A673 (cell line): ENCODE measurements at regions not wholly inside any gene's neighbourhood (a gene's known extent, or its start where the extent isn't known, plus 50 kb on each side); places are given as distances from the start of the nearest gene placed in this dataset.
"Not testable (repeated sequence)": the region's sequence is repeated elsewhere in the genome, so short reads cannot be mapped to it uniquely, and the experiment has no call there.

ENCODE experiments used
- BruUV-seq: library from RNA; stranded (reverse); fragments of 400-500 nt; replicated peaks from 2 replicates; lab custom pipeline; 2021; lab: Mats Ljungman, UMichigan
- CTCF ChIA-PET: fragments of 300-600 bp; sonication (Branson Sonifier 250); formaldehyde crosslinking; loops from one replicate; lab custom pipeline; 2022; ENCODE audit warnings: antibody characterized with exemption; lab: Charles Lee
- POLR2A ChIA-PET: fragments of 300-600 bp; sonication (Branson Sonifier 250); formaldehyde crosslinking; loops from one replicate; lab custom pipeline; 2022; ENCODE audit warnings: antibody characterized with exemption; ENCODE audit not compliant: low non-redundant PET; lab: Charles Lee
- DNase-seq: peaks from one replicate; pipeline ENCODE4 v3.0.0-alpha.2; 2015; ENCODE audit warnings: low spot score
- H3K27ac ChIP-seq: fragments of 200-600 bp; sonication (generic); 2 replicates; pipeline ENCODE4 v1.5.1; 2016; ENCODE audit warnings: mixed run types, low read depth, mild to moderate bottlenecking, mixed read lengths, antibody characterized with exemption, low read length; ENCODE audit not compliant: poor library complexity, severe bottlenecking
- H3K27me3 ChIP-seq: fragments of 200-600 bp; sonication (generic); replicated peaks from 2 replicates; pipeline ENCODE4 v1.6.1; 2017; ENCODE audit warnings: mixed run types, low read depth, mild to moderate bottlenecking, mixed read lengths, antibody characterized with exemption, low read length; ENCODE audit not compliant: insufficient read depth, poor library complexity
- H3K36me3 ChIP-seq: fragments of 200-600 bp; sonication (generic); 2 replicates; pipeline ENCODE4 v1.6.1; 2016; ENCODE audit warnings: mixed run types, mild to moderate bottlenecking, mixed read lengths, antibody characterized with exemption, low read length; ENCODE audit not compliant: insufficient read depth, poor library complexity, severe bottlenecking
- H3K4me1 ChIP-seq: fragments of 200-600 bp; sonication (generic); 2 replicates; pipeline ENCODE4 v1.6.1; 2017; ENCODE audit warnings: mixed run types, mild to moderate bottlenecking, mixed read lengths, antibody characterized with exemption, low read length; ENCODE audit not compliant: insufficient read depth, poor library complexity, severe bottlenecking
- H3K4me3 ChIP-seq: fragments of 200-600 bp; sonication (generic); 2 replicates; pipeline ENCODE4 v1.5.1; 2016; ENCODE audit warnings: low read depth, mixed run types, mild to moderate bottlenecking, mixed read lengths, low read length; ENCODE audit not compliant: poor library complexity, severe bottlenecking
- H3K9me3 ChIP-seq: fragments of 200-600 bp; sonication (generic); 2 replicates; pipeline ENCODE4 v1.6.1; 2016; ENCODE audit warnings: mixed run types, low read depth, mild to moderate bottlenecking, mixed read lengths, antibody characterized with exemption, low read length; ENCODE audit not compliant: poor library complexity, severe bottlenecking
- EZH2 ChIP-seq: fragments of 200-600 bp; sonication (generic); IDR thresholded peaks from 2 replicates; pipeline ENCODE4 v1.6.1; 2017; ENCODE audit warnings: borderline replicate concordance, low read depth, mild to moderate bottlenecking, mixed read lengths, antibody characterized with exemption, low read length; ENCODE audit not compliant: poor library complexity, severe bottlenecking
- intact Hi-C: fragments of 100-400 bp; cut with micrococcal nuclease; formaldehyde crosslinking; loops from one replicate; pipeline ENCODE4 v1.10.0; 2022; ENCODE audit not compliant: unreplicated experiment
- TF ChIP-seq, protein P1 (sequence below): fragments of 300-800, 200-600 bp; sonication (generic); conservative IDR thresholded peaks from 2 replicates; pipeline ENCODE4 v1.5.1; 2017; ENCODE audit warnings: low read depth, mild to moderate bottlenecking, antibody characterized with exemption, low read length, moderate library complexity, mixed read lengths

DNA sequence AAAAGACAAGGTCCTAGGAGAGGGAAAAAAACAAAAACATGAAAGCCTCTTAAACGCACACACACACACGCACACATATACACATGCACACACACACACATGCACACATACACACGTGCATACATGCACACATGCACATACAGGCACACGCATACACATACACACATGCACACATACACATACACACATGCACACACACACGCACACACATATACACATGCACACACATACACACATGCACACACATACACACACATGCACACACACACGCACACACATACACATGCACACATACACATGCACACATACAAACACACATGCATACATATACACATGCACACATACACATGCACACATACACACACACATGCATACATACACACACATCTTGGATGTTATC, 78.1 kb upstream of the PPP2R5C start:
- H3K27ac ChIP-seq = no peak overlapping the region
- BruUV-seq = no TSS peak
- ChIA-PET POLR2A (no interaction called here), CTCF (no interaction called here)
- TF ChIP-seq EZH2 = no peak
- TF ChIP-seq, protein P1, sequence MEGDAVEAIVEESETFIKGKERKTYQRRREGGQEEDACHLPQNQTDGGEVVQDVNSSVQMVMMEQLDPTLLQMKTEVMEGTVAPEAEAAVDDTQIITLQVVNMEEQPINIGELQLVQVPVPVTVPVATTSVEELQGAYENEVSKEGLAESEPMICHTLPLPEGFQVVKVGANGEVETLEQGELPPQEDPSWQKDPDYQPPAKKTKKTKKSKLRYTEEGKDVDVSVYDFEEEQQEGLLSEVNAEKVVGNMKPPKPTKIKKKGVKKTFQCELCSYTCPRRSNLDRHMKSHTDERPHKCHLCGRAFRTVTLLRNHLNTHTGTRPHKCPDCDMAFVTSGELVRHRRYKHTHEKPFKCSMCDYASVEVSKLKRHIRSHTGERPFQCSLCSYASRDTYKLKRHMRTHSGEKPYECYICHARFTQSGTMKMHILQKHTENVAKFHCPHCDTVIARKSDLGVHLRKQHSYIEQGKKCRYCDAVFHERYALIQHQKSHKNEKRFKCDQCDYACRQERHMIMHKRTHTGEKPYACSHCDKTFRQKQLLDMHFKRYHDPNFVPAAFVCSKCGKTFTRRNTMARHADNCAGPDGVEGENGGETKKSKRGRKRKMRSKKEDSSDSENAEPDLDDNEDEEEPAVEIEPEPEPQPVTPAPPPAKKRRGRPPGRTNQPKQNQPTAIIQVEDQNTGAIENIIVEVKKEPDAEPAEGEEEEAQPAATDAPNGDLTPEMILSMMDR = no peak
- intact Hi-C loops = no loop called here
- no peak overlapping the region for H3K4me3 ChIP-seq
- DNase-seq = no peak
- H3K4me1 ChIP-seq = no peaks in the 10 kb centered on the region
- no peaks in the 10 kb centered on the region for H3K9me3 ChIP-seq
- H3K36me3 ChIP-seq = no peaks in the 10 kb centered on the region
- peaks cover 4% of the 10 kb centered on the region for H3K27me3 ChIP-seq

- POLR2A ChIA-PET = interaction anchor here (0.6 kb wide), 1 partner anchor 64 kb away, joined by 4 read pairs; no protein-coding TSS in a partner anchor
- TF ChIP-seq, protein P1 = no peak
- no peak for TF ChIP-seq EZH2
- no peak for DNase-seq
- H3K9me3 ChIP-seq = no peaks in the 10 kb centered on the region
- no peak overlapping the region for H3K27ac ChIP-seq
- H3K27me3 ChIP-seq = peaks cover 4% of the 10 kb centered on the region
- H3K36me3 ChIP-seq = no peaks in the 10 kb centered on the region
- H3K4me1 ChIP-seq = no peaks in the 10 kb centered on the region
- H3K4me3 ChIP-seq = no peak overlapping the region
- CTCF ChIA-PET = no interaction called here
- no TSS peak for BruUV-seq
- intact Hi-C loops = no loop called here
These were observed 73.6 kb upstream of the PPP2R5C start for GRCh38 chr14:101687756-101688546.

DNA sequence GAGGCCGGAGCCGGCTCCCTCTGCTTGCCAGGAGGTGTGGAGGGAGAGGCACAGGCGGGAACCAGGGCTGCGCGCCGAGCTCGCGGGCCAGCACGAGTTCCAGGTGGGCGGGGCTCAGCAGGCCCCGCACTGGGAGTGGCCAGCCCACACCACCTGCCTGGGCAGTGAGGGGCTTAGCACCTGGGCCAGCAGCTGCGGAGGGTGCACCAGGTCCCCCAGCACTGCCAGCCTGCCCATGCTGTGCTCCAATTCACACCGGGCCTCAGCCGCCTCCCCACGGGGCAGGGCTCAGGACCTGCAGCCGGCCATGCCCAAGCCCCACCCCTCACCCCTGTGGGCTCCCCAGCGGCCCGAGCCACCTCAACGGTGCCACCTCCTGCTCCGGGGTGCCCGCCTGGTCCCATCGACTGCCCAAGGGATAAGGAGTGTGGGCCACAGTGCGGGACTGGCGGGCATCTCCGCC, 72.4 kb upstream of the PPP2R5C start:
- intact Hi-C loops = no loop called here
- peaks cover 4% of the 10 kb centered on the region for H3K27me3 ChIP-seq
- no peak overlapping the region for H3K27ac ChIP-seq
- DNase-seq = no peak
- no peak overlapping the region for H3K4me3 ChIP-seq
- BruUV-seq = no TSS peak
- POLR2A ChIA-PET = no interaction called here
- H3K36me3 ChIP-seq = no peaks in the 10 kb centered on the region
- no peaks in the 10 kb centered on the region for H3K9me3 ChIP-seq
- H3K4me1 ChIP-seq = no peaks in the 10 kb centered on the region
- no peak for TF ChIP-seq EZH2
- TF ChIP-seq, protein P1 = no peak
- CTCF ChIA-PET = no interaction called here

DNA sequence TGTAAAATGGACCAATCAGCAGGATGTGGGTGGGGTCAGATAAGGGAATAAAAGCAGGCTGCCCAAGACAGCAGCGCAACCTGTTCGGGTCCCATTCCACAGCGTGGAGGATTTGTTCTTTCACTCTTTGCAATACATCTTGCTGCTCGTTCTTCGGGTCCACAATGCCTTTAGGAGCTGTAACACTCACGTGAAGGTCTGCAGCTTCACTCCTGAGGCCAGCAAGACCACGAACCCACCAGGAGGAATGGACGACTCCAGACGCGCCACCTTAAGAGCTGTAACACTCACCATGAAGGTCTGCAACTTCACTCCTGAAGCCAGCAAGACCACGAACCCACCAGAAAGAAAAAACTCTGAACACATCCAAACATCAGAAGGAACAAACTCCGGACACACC, 71.5 kb upstream of the PPP2R5C start:
- H3K4me3 ChIP-seq, CTCF ChIA-PET, intact Hi-C loops, H3K27ac ChIP-seq, POLR2A ChIA-PET, H3K9me3 ChIP-seq, DNase-seq, H3K4me1 ChIP-seq, H3K27me3 ChIP-seq, BruUV-seq, H3K36me3 ChIP-seq: not testable (repeated sequence)
